GM18505 (cell line): ENCODE measurements at regions not wholly inside any gene's neighbourhood (a gene's known extent, or its start where the extent isn't known, plus 50 kb on each side); places are given as distances from the start of the nearest gene placed in this dataset.

Experiments
- ATAC-seq: cut with Tn5 transposase; IDR thresholded peaks from one replicate; pipeline ENCODE4 v1.9.1; 2021; ENCODE audit not compliant: unreplicated experiment
- POLR2A ChIP-seq: IDR thresholded peaks from 4 replicates; pipeline ENCODE4 v1.6.1; 2011; ENCODE audit warnings: borderline replicate concordance; ENCODE audit not compliant: insufficient read depth, insufficient read length; ENCODE audit errors: extremely low read depth

GRCh38 chr20:50280851-50281655 is 90.4 kb downstream of the CEBPB start:
- no peak for TF ChIP-seq POLR2A
- ATAC-seq: no peak

- ATAC-seq: no peak
- no peak for TF ChIP-seq POLR2A
Observed at GRCh38 chr20:50281831-50282591, 91.4 kb downstream of the CEBPB start.

- TF ChIP-seq POLR2A: no peak
- no peak for ATAC-seq
Observed at GRCh38 chr20:50282592-50283241, 92.1 kb downstream of the CEBPB start.

DNA sequence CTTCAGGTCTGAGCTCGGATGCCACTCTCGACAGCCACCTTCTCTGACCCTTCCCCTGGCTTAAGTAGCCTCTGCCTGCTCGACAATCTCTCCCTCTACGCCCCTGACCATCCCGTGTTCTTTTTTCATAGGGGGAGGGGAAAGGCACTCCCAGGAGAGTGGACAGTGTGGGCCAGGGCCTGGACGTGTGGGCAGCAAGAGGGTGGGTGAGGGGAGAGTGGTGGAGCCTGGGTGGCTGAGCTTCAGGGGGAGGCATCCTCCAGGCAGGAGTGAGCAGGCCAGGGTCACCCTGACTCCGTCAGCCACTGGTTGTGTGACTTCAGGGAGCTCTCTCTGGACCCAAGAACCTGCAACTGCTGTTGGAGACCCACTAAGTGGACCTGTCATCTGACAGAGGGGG is 92.7 kb downstream of the CEBPB start:
- no peak for ATAC-seq
- no peak for TF ChIP-seq POLR2A

DNA sequence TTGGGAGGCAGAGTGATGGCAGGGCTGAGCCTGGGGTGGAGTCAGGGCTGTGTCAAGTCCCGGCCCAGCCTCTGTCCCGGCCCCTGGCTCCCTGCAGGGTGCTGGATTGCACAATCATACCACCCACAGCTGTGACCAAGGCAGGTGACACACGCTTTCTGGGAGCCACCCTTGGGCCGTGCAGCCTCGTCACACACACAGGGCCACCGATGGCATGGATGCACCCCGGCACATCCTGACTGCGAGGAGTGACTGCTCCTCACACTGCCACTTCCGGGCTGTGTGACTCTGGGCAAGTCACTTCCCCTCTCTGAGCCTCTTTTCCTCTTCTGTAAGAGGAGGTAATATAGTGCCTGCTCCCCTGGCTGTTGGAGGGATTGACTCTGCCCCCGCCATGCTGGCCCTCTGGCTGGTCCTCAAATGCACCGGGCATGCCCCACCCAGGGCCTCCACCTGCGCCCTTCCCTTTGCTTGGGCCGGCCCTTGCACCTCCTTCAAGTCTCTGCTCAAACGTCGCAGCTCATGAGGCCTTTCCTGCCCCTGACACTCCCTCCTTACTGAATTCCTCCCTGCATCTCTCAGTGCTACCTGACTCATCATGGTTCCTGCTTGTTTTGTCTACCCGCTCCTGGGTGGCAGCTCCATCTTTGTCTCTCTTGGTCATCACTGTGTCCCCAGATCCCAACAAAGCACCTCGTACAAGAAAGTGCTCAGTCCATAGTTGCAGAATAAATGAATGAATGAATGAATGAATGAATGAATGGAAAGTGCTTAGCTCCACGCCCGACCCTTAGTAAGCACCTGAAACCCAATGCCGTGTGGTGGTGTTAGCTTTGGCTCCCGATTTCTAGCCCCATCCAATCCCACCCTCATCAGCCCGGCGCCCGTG is 93.5 kb downstream of the CEBPB start:
- no peak for ATAC-seq
- TF ChIP-seq POLR2A: no peak

DNA sequence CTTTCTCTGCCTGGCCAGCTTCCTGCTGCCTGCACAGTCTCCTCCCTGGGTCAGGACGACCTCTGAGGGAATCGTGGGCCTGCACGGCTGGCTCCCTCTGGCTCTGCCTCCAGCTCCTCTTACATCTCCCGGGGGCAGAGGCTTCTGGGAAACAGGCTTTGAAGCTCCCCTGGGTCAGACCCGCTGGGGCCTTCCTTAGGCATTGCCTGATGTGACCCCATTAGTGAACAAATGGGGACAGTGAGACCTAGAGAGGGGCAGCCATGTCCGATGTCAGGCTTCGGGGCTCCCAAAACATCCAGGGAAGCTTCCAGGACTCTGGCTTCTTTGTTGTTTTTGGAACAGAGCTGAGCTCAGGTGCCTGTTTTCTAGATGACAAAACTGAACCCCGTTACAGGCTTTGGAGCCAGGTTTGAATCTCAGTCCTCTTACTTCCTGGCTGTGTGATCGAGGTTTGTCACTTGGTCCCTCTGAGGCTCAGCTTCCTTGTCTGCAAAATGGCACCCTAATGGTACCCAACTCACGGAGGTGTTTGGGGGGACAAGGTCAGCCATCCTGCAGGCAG is 94.3 kb downstream of the CEBPB start:
- no peak for ATAC-seq
- TF ChIP-seq POLR2A: no peak

DNA sequence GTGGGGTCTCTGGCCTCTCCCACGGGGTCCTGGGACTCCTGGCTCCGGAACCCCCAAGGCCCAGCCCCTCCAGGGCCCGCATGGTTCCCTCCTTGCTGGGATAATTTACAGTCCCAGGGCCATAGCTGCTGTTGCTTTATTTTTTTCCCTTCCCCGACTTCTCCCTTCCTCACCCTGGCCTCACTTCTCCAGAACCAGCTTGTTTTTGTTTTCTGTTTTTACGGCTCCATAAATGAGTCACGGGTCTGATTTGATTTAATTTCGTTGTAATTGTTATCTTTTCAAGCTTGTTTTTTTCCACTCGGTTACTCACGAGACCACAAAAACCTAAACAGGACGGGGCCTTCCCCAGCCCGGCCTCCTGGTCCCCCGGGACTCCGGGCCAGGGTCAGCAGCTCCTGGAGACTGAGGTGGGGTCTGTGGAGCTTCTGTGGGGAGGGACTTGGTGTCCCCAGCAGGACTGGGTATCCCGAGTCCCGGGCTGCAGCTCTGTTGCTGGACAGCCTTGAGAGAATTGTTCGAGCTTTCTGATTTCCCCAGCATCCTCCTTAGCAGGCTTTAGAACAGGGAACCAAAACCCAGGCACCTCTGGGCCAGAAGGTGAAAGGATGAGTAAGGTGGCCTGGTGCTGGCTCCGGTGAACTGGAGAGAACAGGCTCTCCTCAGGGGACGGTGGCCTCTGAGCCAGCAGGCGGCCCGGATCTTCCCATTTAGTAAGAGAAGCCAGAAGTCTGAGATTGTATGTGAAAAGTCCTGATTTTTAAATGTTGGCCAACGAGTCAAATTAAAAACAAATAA is 94.9 kb downstream of the CEBPB start:
- no peak for ATAC-seq
- TF ChIP-seq POLR2A: no peak

DNA sequence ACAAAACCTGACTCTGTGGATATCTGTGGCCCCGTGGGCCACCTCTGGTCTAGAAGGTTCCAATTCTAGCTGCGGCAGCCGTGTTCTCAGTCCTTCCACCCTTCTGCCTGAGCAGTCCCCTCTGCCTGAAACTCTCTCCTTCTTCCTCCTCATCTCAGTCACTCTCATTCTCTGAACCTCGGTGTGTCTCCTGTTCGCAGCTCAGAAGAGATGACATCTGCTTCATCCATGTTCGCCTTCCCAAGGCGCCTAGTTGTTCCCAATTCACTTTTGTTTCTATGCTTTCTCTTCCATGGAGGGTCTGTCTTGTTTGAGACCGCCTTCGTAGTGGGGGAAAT is 95.5 kb downstream of the CEBPB start:
- no peak for TF ChIP-seq POLR2A
- ATAC-seq: no peak

- ATAC-seq: no peak
- no peak for TF ChIP-seq POLR2A
Observed at GRCh38 chr20:50286609-50287008, 96.0 kb downstream of the CEBPB start.

- no peak for TF ChIP-seq POLR2A
- ATAC-seq: no peak
Observed at GRCh38 chr20:50287512-50287911, 96.9 kb downstream of the CEBPB start.

GRCh38 chr20:50288128-50288623 is 97.5 kb downstream of the CEBPB start:
- ATAC-seq: no peak

DNA sequence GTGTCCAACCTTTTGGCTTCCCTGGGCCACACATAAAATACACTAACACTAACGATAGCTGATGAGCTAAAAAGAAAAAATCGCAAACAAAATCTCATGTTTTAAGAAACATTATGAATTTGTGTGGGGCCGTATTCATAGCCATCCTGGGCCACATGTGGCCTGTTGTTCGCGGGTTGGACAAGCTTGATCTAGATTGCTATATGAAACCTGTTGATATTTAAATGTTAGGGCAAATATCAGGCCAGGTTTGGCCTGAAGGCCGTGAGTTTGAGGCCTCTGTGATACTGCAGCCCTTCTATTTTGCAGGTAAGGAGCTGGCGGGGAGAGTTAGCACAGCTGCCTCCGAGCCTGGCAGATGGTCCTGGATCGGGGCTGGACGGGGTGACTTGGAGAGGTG is 99.0 kb downstream of the CEBPB start:
- ATAC-seq: no peak
- TF ChIP-seq POLR2A: no peak

More at GRCh38 chr20:50288128-50288623, 97.5 kb downstream of the CEBPB start:
- TF ChIP-seq POLR2A: no peak

GRCh38 chr20:50290112-50290511 is 99.5 kb downstream of the CEBPB start:
- TF ChIP-seq POLR2A: no peak
- ATAC-seq: no peak
